GM21390 (cell line): ENCODE measurements at regions not wholly inside any gene's neighbourhood (a gene's known extent, or its start where the extent isn't known, plus 50 kb on each side); places are given as distances from the start of the nearest gene placed in this dataset.
A peak's percentile ranks its signal among the peaks of the same experiment; 100 is the strongest.

Source experiments
- ATAC-seq: cut with Tn5 transposase; IDR thresholded peaks from one replicate; pipeline ENCODE4 v1.9.1; 2021; ENCODE audit not compliant: unreplicated experiment

DNA sequence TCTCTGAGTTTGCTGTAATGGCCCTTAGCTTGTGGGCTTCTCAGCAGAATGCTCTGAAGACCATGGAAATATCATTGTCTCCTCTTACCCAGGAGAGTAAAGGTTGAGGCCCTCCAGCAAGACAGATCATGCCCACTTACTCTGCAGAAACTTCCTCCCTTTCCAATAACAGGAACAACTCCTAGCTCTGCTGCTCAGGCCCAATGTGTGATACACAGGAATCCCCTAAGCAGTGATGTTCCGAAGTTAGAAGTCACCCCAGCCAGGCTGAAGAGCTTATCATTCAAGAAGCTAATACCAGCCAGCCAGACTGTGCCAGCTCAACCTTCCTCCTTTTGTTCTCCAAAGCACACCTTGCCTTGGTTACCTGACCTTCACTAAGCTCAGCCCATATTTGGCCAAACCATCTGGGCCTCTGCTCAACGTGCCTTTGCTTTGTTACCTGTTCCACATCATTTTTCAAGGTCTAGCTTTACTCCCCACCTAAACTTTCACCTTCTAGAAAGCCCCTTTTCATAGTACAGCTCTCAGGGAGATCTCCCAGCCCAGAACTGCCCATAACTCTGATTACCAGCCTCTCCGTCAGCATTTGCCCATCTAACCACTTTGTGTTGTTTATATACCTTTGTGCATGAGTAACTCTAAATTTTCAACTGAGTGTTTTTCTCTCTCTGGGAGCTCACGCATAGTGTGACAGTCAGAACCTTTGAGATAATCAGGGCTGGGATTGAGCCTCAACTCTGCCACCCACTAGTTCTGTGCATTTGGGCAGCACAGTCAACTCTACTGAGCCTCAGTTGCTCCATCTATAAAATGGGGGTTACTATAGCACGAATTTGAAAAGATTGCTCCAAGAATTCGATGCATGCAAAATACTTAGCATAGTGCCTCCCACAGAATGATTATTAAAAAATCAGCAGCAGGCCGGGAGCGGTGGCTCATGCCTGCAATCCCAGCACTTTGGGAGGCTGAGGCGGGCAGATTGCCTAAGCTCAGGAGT is 107.6 kb upstream of the CPEB4 start:
- no peak for ATAC-seq

- no peak for ATAC-seq
These were observed 106.7 kb upstream of the CPEB4 start for GRCh38 chr5:173781432-173781815.

DNA sequence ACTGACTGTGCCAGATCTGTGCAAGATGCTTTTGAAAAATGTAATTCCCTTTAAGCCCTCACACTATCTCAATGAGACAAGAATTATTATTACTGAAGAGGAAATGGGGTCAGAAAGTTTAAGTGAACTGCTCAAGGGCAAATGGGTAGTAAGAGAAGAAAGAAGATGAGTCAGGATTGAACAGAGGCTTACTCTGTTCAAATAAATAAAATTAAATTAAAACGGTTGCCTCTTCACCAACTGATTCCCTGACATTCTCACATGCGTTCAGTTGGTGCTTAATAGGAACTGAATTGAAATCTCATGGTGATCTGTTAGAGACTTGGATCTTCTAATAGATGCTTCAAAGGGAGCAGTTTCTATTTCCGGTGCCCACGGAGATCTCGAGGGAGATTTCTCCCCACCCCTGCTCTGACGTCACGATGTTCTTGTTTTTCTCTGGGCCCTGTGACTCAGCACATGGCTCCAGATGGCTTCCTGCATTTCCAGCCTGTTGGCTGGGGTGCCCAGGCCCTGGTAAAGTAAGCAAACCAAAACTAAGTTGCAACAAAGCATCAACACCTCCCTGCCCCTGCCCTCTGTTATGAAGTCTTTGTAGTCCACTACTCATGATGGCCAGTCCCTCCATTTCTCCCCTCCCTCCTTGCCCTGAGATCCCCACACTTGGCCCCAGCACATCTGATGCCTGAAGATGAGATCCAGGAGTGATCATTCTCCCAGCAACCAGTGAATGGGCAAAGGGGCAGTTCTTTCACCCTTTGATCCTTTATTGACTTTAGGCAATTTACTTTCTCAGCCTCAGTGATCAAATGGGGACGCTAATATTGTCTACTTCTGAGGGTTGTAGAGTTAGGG is 106.1 kb upstream of the CPEB4 start:
- no peak for ATAC-seq

DNA sequence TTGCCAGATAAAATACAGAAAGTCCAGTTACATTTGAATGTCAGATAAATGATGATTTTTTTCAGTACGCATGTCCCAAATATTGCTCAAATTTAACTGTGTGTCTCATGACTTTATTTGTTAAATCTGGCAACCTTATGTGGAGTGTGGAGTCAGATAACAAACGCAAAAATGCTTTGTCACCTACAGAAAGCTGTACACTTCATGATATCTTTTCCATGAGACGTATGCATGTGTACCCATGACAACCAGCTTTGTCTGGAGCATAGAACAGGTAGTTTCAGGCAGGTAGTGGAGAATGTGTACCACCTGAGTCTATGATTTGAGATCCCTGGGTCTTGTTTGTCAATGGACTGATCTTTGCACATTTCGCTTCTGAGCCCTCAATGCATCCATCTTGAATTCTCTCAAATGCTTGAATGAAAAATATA is 105.5 kb upstream of the CPEB4 start:
- no peak for ATAC-seq

- no peak for ATAC-seq
These were observed 104.8 kb upstream of the CPEB4 start for GRCh38 chr5:173783371-173783770.

DNA sequence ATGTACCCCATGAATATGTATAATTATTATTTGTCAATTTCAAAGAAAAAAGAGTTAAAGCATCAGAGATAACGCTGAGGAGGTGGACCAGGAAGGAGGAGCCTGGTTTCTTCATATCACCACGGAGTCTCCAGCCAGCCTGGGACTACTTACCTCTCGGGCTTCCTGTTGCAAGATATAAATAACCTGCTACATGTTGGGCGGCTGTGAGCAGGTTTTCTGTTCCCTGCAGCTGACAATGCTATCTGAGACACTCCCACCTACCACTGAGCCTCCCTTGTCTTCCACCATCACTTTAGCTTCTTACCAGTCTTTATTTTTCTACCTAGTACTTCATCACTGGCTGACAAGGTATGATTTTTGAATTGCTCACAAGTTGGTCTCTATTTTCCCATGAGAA is 102.7 kb upstream of the CPEB4 start:
- ATAC-seq: peak; percentile 40

DNA sequence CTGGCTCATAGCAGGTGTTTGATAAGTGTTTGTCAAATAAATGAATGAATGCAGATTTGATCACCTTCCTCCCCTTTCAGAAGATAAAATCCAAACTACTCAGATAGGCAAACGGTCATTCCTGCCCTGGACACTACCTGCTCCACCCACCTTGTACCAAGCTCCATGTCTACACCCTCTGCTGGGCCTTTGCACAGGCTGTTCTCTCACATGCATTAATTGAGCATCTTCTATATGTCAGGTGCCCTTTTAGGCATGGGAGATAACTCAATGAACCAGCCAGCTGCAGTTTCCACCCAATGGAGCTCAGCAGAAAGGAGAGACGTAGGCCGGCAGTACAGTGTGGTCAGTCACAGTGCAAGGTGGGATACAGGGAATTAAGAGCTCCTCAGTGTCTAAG is 102.3 kb upstream of the CPEB4 start:
- no peak for ATAC-seq

- peak; percentile 59 for ATAC-seq
These were observed 101.6 kb upstream of the CPEB4 start for GRCh38 chr5:173786286-173787187.

DNA sequence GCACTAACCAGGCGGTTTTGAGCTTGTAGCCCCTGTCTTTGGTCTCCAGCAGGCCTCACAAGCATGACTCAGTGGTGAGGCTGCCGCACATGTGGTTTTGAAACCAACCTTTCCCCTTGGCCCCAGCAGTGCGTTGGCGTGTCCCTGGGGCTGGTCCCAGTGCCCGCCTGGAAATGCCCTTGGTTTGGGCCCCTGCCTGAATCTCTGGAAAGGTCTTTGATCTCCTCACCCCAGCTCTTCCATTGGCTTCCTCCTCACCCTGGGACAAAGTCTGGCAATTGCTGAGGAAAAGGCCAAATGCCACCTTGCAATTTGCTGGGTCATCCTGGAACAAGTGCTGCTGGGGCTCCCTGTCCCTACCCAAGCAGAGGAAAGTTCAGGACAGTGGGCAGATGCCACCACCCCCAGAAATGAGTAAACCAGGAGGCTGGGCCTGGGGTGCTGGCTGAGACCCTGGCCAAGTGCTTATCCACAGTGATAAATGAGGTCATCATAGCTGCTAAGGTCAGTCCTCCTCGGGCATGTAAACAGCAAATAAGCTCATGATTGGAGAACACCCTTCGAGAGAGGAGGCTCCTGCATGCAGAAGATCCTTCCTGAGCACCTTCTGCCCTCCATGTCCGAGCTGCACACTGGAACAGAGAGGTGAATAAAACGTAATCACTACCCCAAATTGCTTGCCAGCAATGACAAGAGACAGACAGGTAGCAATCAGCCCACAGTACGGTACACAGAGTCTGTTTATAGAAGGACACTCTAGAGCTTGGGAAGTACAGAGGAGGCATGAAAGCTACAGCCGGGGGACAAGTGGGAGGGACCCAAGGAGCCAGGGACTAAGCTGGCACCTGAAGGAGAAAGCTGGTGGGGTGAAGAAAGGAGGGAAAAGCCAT is 98.9 kb upstream of the CPEB4 start:
- no peak for ATAC-seq

DNA sequence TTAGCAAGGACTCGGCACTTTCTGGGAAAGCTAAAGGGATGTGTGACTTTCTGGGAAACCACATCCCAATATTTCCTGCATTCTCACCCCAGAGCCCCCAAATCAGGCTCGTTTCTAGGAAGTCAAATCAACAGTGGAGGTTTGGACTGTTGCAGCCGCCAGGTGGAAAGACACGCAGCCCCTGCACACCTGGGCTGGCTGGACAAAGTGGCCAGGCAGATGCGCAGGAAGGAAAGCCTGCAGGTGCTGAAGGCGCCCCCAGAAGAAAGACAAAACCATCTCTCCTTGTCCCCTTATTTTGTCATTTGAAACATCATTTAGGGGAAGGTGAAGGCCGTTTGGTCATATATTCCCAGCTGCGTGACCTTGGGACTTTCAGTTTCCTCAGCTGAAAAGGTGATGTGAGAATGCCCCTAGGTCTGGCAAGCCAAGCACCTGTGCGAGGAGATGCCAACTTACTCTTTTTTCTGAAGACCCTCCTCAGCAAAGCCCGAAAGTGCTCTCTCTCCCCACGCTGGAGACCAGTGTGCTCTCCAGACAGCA is 97.9 kb upstream of the CPEB4 start:
- no peak for ATAC-seq

DNA sequence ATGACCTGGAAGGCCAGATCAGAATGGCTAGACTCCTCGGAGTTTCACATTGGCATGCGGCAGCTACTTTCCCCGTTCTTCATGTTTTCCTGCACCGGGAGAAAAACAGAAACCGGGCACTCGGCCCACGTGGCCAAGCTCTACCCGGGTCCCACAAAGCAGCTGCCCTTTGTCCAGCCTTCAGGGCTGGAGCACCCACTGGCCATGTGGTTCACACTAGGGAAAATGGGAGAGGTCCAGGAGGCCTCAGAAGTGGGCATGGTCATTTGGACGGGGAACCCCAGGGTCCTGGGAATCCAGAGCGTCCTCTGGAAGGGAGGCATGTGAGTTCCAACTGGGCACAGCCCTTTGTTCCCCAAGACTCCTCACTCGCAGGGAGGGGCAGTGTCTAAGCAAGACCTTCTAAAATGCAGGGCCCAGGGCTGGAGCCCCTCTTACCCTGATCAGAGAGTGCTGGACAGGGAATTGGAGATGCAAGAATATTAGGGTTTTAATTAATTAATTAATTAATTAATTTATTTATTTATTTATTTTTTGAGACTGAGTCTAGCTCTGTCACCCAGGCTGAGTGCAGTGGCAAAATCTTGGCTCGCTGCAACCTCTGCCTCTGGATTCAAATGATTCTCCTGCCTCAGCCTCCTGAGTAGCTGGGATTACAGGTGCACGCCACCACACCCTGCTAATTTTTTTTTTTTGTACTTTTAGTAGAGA is 97.2 kb upstream of the CPEB4 start:
- ATAC-seq: no peak

- ATAC-seq: no peak
These were observed 96.3 kb upstream of the CPEB4 start for GRCh38 chr5:173791878-173792277.

DNA sequence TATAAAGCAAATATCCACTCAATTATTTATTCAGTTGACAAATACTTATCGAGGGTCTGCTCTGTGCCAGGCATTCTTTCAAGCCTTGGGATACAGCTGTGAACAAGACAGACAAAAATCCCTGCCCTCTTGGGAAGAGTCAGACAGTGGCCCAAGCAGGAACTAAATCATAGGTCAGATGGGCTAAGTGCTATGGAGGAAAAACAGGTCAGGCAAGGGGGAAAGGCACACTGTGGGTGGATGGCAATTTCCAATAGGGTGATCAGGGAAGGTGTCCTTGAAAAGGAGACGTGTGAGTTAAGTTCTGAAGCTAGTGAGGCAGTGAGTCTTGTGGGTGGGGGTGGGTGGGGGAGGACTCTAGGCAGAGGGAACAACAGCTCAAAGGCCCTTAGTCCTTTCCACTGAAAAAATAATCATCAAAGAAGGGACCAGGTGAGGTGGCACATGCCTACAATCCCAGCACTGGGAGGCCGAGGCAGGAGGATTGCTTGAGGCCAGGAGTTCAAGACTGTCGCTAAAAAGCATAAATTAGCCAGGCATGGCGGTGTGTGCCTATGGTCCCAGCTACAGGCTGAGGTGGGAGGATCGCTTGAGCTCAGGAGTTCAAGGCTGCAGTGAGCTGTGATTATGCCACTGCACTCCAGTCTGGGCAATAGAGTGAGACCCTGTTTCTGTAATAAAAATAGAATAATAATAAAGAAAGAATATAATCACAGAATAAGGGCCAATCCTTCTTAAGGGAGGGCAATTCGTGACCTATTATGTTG is 95.2 kb upstream of the CPEB4 start:
- no peak for ATAC-seq

DNA sequence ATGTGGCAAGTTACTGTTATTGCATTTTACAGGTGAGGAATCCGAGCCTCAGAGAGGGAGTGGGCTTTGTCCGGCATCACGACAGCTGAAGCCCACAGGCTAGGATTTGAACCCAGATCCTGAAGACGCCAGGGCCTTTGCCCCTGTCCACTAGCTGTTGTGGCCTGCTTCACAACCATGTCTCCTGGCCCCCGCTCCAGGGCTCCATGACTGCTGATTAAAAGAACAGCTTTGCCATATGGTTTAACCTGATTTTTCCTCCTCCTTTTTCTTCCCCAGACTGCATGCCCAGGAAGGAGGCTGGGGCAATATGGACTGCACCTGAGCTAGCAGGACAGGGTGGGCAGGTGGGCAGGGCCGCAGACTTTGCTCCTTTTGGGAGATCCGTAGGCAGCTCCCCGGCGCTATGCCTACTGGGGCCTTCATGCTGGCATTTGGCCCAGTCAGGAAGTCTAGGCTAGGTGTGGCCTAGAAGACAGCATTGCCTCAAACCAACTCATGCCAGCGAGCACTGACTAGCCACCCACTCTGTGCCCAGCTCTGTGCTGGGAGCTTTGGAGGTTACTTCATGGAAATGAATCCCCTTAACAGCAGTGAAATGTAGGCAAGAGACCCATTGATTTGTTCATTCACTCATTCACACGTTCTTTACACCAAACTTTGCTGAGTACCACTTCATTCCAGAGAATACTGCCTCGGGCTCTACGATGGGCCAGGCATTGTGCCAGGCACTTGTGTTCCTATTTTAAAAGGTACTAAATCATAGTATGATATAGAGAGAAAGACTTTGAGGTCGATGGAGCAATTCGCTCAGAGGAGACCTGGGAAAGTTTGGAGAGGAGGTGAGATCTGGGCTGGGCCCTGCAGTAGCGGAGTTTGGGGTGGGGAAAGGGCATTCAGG is 94.3 kb upstream of the CPEB4 start:
- ATAC-seq: no peak

- ATAC-seq: no peak
These were observed 93.2 kb upstream of the CPEB4 start for GRCh38 chr5:173794901-173795416.

- ATAC-seq: no peak
These were observed 92.5 kb upstream of the CPEB4 start for GRCh38 chr5:173795601-173796000.
